Neural progenitor cell (in vitro differentiated cells): ENCODE measurements at regions not wholly inside any gene's neighbourhood (a gene's known extent, or its start where the extent isn't known, plus 50 kb on each side); places are given as distances from the start of the nearest gene placed in this dataset.
A peak's percentile ranks its signal among the peaks of the same experiment; 100 is the strongest.

Experiments used
- DNase-seq: peaks from one replicate; pipeline ENCODE4 v3.0.0-alpha.2; 2016; ENCODE audit warnings: low spot score
- H2AFZ ChIP-seq: fragments of 200-600 bp; sonication (generic); replicated peaks from 2 replicates; pipeline ENCODE4 v1.6.1; 2016; ENCODE audit warnings: antibody characterized with exemption
- H3F3A ChIP-seq: fragments of 200-600 bp; sonication (generic); 2 replicates; pipeline ENCODE4 v1.6.1; 2016; ENCODE audit warnings: antibody characterized with exemption, low read depth
- H3K27ac ChIP-seq: fragments of 200-600 bp; sonication (generic); 2 replicates; pipeline ENCODE4 v1.5.1; 2016; ENCODE audit warnings: mild to moderate bottlenecking
- H3K27me3 ChIP-seq: fragments of 200-600 bp; sonication (generic); 2 replicates; pipeline ENCODE4 v1.6.1; 2016; ENCODE audit warnings: mild to moderate bottlenecking, moderate library complexity
- H3K36me3 ChIP-seq: fragments of 200-600 bp; sonication (generic); 2 replicates; pipeline ENCODE4 v1.5.1; 2016
- H3K4me1 ChIP-seq: fragments of 200-600 bp; sonication (generic); 2 replicates; pipeline ENCODE4 v1.6.1; 2016; ENCODE audit warnings: mixed run types
- H3K4me2 ChIP-seq: fragments of 200-600 bp; sonication (generic); 2 replicates; pipeline ENCODE4 v1.6.1; 2016
- H3K4me3 ChIP-seq: fragments of 200-600 bp; sonication (generic); 2 replicates; pipeline ENCODE4 v1.5.1; 2016
- H3K79me2 ChIP-seq: fragments of 200-600 bp; sonication (generic); 2 replicates; pipeline ENCODE4 v1.6.1; 2016; ENCODE audit warnings: low read depth
- H3K9ac ChIP-seq: fragments of 200-600 bp; sonication (generic); 2 replicates; pipeline ENCODE4 v1.6.1; 2016
- H3K9me3 ChIP-seq: fragments of 200-600 bp; sonication (generic); 2 replicates; pipeline ENCODE4 v1.5.1; 2016; ENCODE audit warnings: low read depth
- H4K20me1 ChIP-seq: fragments of 200-600 bp; sonication (generic); 2 replicates; pipeline ENCODE4 v1.6.1; 2016; ENCODE audit warnings: low read depth
- H3K27ac Mint-ChIP-seq: 3 replicates; pipeline ENCODE4 v1.8.0; 2021; ENCODE audit warnings: mixed read lengths
- H3K27me3 Mint-ChIP-seq: 2 replicates; pipeline ENCODE4 v1.8.0; 2022; ENCODE audit warnings: low read depth, mild to moderate bottlenecking, inconsistent platforms, moderate library complexity, mixed read lengths; ENCODE audit not compliant: insufficient read depth
- H3K36me3 Mint-ChIP-seq: 3 replicates; pipeline ENCODE4 v1.8.0; 2021; ENCODE audit warnings: mixed read lengths
- H3K4me1 Mint-ChIP-seq: 3 replicates; pipeline ENCODE4 v1.8.0; 2021; ENCODE audit warnings: mixed read lengths
- H3K4me3 Mint-ChIP-seq: 3 replicates; pipeline ENCODE4 v1.8.0; 2021; ENCODE audit warnings: mild to moderate bottlenecking, moderate library complexity, mixed read lengths
- H3K9me3 Mint-ChIP-seq: 3 replicates; pipeline ENCODE4 v1.8.0; 2020; ENCODE audit warnings: mixed read lengths
- CTCF ChIP-seq: fragments of 200-600 bp; sonication (generic); IDR thresholded peaks from 2 replicates; pipeline ENCODE4 v1.5.1; 2017; ENCODE audit warnings: antibody characterized with exemption, mild to moderate bottlenecking
- EZH2 ChIP-seq: fragments of 200-600 bp; sonication (generic); IDR thresholded peaks from 2 replicates; pipeline ENCODE4 v1.6.1; 2017; ENCODE audit warnings: antibody characterized with exemption, mild to moderate bottlenecking, moderate library complexity
- EZH2phosphoT487 ChIP-seq: fragments of 200-600 bp; sonication (generic); IDR thresholded peaks from 2 replicates; pipeline ENCODE4 v1.6.1; 2017; ENCODE audit warnings: antibody characterized with exemption

GRCh38 chr13:80726868-80727267, 385.9 kb upstream of the SPRY2 start:
- no peaks in the 10 kb centered on the region for H3K4me1 ChIP-seq
- no peaks in the 10 kb centered on the region for H3K79me2 ChIP-seq
- no peak for TF ChIP-seq EZH2phosphoT487
- TF ChIP-seq CTCF, result no peak
- TF ChIP-seq EZH2, result no peak
- H3K4me2 ChIP-seq, result no peak overlapping the region
- H3K27ac ChIP-seq, result no peak overlapping the region
- H3K36me3 ChIP-seq, result no peaks in the 10 kb centered on the region
- Mint-ChIP-seq H3K4me1 (no peaks in the 10 kb centered on the region), H3K27me3 (peaks cover 2% of the 10 kb centered on the region), H3K9me3 (peaks cover 12% of the 10 kb centered on the region), H3K4me3 (no peak overlapping the region), H3K27ac (no peak overlapping the region), H3K36me3 (no peaks in the 10 kb centered on the region)
- H3K9ac ChIP-seq, result no peak overlapping the region
- H3K27me3 ChIP-seq, result no peaks in the 10 kb centered on the region
- no peaks in the 10 kb centered on the region for H4K20me1 ChIP-seq
- DNase-seq, result no peak
- no peak overlapping the region for H3K4me3 ChIP-seq
- no peaks in the 10 kb centered on the region for H3F3A ChIP-seq
- H2AFZ ChIP-seq, result no peak overlapping the region
- H3K9me3 ChIP-seq, result peaks cover 4% of the 10 kb centered on the region

- no peak overlapping the region for H3K9ac ChIP-seq
- H3K36me3 ChIP-seq, result no peaks in the 10 kb centered on the region
- no peaks in the 10 kb centered on the region for H3K9me3 ChIP-seq
- H3K27ac Mint-ChIP-seq, result no peak overlapping the region
- no peak for TF ChIP-seq EZH2
- no peak for TF ChIP-seq EZH2phosphoT487
- TF ChIP-seq CTCF, result no peak
- H3K4me3 ChIP-seq, result no peak overlapping the region
- H3K4me1 Mint-ChIP-seq, result peaks cover 13% of the 10 kb centered on the region
- no peak overlapping the region for H3K4me2 ChIP-seq
- no peak overlapping the region for H2AFZ ChIP-seq
- no peak overlapping the region for H3K27ac ChIP-seq
- H3K9me3 Mint-ChIP-seq, result peaks cover 6% of the 10 kb centered on the region
- peaks cover 17% of the 10 kb centered on the region for H3K4me1 ChIP-seq
- no peaks in the 10 kb centered on the region for H4K20me1 ChIP-seq
- H3K36me3 Mint-ChIP-seq, result peaks cover 3% of the 10 kb centered on the region
- no peak for DNase-seq
- no peaks in the 10 kb centered on the region for H3K27me3 Mint-ChIP-seq
- H3K4me3 Mint-ChIP-seq, result no peak overlapping the region
- no peaks in the 10 kb centered on the region for H3F3A ChIP-seq
- no peaks in the 10 kb centered on the region for H3K79me2 ChIP-seq
- no peaks in the 10 kb centered on the region for H3K27me3 ChIP-seq
Observed at GRCh38 chr13:80721689-80722088, 380.8 kb upstream of the SPRY2 start.

GRCh38 chr13:80718970-80719369, 378.0 kb upstream of the SPRY2 start:
- no peak overlapping the region for H3K27ac ChIP-seq
- Mint-ChIP-seq H3K4me1 (peaks cover 21% of the 10 kb centered on the region), H3K36me3 (peaks cover 3% of the 10 kb centered on the region), H3K9me3 (peaks cover 7% of the 10 kb centered on the region), H3K27me3 (no peaks in the 10 kb centered on the region), H3K27ac (no peak overlapping the region), H3K4me3 (no peak overlapping the region)
- TF ChIP-seq EZH2 (no peak), CTCF (no peak), EZH2phosphoT487 (no peak)
- H3F3A ChIP-seq, result no peaks in the 10 kb centered on the region
- H3K4me2 ChIP-seq, result no peak overlapping the region
- H3K36me3 ChIP-seq, result no peaks in the 10 kb centered on the region
- DNase-seq, result no peak
- no peak overlapping the region for H2AFZ ChIP-seq
- no peaks in the 10 kb centered on the region for H3K27me3 ChIP-seq
- no peak overlapping the region for H3K9ac ChIP-seq
- H3K4me3 ChIP-seq, result no peak overlapping the region
- H3K79me2 ChIP-seq, result no peaks in the 10 kb centered on the region
- H3K4me1 ChIP-seq, result peaks cover 22% of the 10 kb centered on the region
- no peaks in the 10 kb centered on the region for H4K20me1 ChIP-seq
- H3K9me3 ChIP-seq, result no peaks in the 10 kb centered on the region

GRCh38 chr13:80717776-80718175, 376.9 kb upstream of the SPRY2 start:
- Mint-ChIP-seq H3K9me3 (peaks cover 14% of the 10 kb centered on the region), H3K4me3 (no peak overlapping the region), H3K36me3 (peaks cover 4% of the 10 kb centered on the region), H3K27ac (peak overlapping the region; percentile 75), H3K27me3 (no peaks in the 10 kb centered on the region), H3K4me1 (peaks cover 21% of the 10 kb centered on the region)
- no peaks in the 10 kb centered on the region for H3K79me2 ChIP-seq
- H3K4me1 ChIP-seq, result peaks cover 22% of the 10 kb centered on the region
- no peak overlapping the region for H3K9ac ChIP-seq
- no peaks in the 10 kb centered on the region for H3K9me3 ChIP-seq
- H3K4me3 ChIP-seq, result no peak overlapping the region
- peak overlapping the region; percentile 12 for H3K4me2 ChIP-seq
- H4K20me1 ChIP-seq, result no peaks in the 10 kb centered on the region
- H3K27me3 ChIP-seq, result no peaks in the 10 kb centered on the region
- TF ChIP-seq EZH2, result no peak
- no peak for TF ChIP-seq EZH2phosphoT487
- TF ChIP-seq CTCF, result no peak
- H3K27ac ChIP-seq, result no peak overlapping the region
- no peak for DNase-seq
- no peaks in the 10 kb centered on the region for H3K36me3 ChIP-seq
- H2AFZ ChIP-seq, result no peak overlapping the region
- H3F3A ChIP-seq, result no peaks in the 10 kb centered on the region
